ENCODE measurements at regions not wholly inside any gene's neighbourhood (a gene's known extent, or its start where the extent isn't known, plus 50 kb on each side); places are given as distances from the start of the nearest gene placed in this dataset.

- TF ChIP-seq, protein P1, sequence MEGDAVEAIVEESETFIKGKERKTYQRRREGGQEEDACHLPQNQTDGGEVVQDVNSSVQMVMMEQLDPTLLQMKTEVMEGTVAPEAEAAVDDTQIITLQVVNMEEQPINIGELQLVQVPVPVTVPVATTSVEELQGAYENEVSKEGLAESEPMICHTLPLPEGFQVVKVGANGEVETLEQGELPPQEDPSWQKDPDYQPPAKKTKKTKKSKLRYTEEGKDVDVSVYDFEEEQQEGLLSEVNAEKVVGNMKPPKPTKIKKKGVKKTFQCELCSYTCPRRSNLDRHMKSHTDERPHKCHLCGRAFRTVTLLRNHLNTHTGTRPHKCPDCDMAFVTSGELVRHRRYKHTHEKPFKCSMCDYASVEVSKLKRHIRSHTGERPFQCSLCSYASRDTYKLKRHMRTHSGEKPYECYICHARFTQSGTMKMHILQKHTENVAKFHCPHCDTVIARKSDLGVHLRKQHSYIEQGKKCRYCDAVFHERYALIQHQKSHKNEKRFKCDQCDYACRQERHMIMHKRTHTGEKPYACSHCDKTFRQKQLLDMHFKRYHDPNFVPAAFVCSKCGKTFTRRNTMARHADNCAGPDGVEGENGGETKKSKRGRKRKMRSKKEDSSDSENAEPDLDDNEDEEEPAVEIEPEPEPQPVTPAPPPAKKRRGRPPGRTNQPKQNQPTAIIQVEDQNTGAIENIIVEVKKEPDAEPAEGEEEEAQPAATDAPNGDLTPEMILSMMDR (IDR thresholded peaks at IDR 0.05): no peak
- TF ChIP-seq POLR2A (IDR thresholded peaks at IDR 0.05; ENCODE audit: low read depth) (no peak), POLR2AphosphoS5 (IDR thresholded peaks at IDR 0.05) (no peak)
Observed at GRCh38 chr7:130852867-130853266, 118.9 kb upstream of the KLF14 start.

All from esophagus muscularis mucosa (tissue), 3 donors.